Suprapubic skin (tissue), 3 donors: ENCODE measurements at regions not wholly inside any gene's neighbourhood (a gene's known extent, or its start where the extent isn't known, plus 50 kb on each side); places are given as distances from the start of the nearest gene placed in this dataset.

ENCODE experiments used
- CTCF ChIP-seq, 2 donors: fragments of 200-600 bp in 1 of 2; fragments of 450-650 bp in 1 of 2; sonication (generic) in 1 of 2; IDR thresholded peaks; one replicate each; pipeline ENCODE4 v1.5.1; 2016 to 2019; ENCODE audit warnings: antibody characterized with exemption in 2 of 2, mild to moderate bottlenecking in 1 of 2, moderate library complexity in 1 of 2
- EP300 ChIP-seq: sonication (generic); formaldehyde crosslinking; IDR thresholded peaks from one replicate; pipeline ENCODE4 v1.6.1; 2017; ENCODE audit warnings: antibody characterized with exemption

DNA sequence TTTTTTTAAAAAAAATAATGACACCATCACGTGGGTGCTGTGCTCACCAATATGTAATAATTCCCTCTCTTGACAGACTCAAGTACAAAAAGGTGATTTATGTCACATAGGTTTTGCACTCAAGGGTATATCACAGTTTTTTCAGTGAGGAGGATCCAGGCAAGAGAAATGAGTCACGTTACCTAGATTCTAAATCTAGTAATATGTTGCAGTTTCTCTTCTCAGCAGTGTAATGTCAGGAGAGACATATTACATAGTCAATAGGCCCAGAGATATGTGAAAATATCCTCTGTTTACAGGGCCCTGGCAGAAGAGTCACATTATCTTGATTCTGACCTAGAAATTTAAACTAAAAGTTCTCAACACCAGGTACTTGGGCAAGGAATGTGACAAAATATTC, 1024.1 kb upstream of the AMELY start:
- TF ChIP-seq CTCF (IDR thresholded peaks at IDR 0.05) (no peak), EP300 (no peak)
